GM12892 (cell line): ENCODE measurements at regions not wholly inside any gene's neighbourhood (a gene's known extent, or its start where the extent isn't known, plus 50 kb on each side); places are given as distances from the start of the nearest gene placed in this dataset.

Source experiments
- DNase-seq: peaks from one replicate; pipeline ENCODE4 v3.0.0; 2011; ENCODE audit not compliant: insufficient read length
- FAIRE-seq: peaks from 2 replicates; lab custom pipeline; 2011; peaks lifted over from hg19 to GRCh38; lab: Jason Lieb, UNC
- POLR2A ChIP-seq: IDR thresholded peaks from 2 replicates; pipeline ENCODE4 v1.6.1; 2011; ENCODE audit warnings: low read depth, low read length, control low read depth
- POLR2AphosphoS5 ChIP-seq: IDR thresholded peaks from 2 replicates; pipeline ENCODE4 v1.6.1; 2011; ENCODE audit warnings: low read depth, low read length, control low read depth
- TAF1 ChIP-seq: IDR thresholded peaks from 2 replicates; pipeline ENCODE4 v1.6.1; 2011; ENCODE audit warnings: low read depth, mild to moderate bottlenecking, control low read depth, low read length, borderline replicate concordance

DNA sequence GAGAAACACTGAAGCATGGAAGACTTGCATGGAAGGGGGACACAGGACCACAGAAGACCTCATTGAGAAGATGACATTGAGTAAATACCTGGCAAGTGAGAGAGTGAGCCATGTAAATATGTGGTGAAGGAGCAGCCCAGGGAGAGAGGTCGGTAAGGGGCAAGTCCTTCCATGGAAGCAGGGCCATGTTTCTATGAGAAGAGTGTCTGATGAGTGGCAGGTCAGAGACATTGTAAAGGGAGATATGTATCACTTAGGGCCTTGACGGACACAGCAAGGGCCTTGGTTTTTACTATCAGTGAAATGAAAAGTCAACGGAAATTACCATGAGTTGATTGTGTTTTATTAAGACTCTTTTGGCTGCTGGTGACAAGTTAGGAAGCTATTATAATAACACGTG, 336.4 kb downstream of the PLK2 start:
- DNase-seq (no peak), FAIRE-seq (no peak)
- TF ChIP-seq POLR2A, result no peak
- TF ChIP-seq TAF1, result no peak
- no peak for TF ChIP-seq POLR2AphosphoS5

DNA sequence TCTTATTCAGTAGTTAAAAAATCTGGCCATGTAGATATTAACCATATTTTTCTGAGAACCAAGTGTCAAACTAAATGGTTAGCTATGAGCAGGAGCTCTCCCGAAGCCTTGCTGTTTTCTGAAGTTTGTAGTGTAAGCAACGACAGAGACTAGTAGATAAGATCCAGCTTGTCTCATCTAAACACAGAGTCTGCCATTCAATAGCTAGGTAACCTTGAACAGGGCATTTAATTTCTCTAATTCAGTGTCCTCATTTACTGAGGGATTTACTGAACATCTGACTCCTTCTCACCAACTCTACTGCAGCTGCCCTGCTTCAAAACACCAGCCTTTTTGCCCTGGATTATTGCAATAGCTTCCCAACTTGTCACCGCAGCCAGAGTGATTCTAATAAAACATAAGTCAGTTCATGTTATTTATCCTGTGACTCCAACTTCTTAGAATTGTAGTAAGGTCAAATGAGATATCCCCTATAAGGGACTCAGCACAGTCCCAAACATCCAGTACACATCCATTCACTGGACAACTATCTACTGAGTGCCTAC, 337.0 kb downstream of the PLK2 start:
- TF ChIP-seq POLR2A (no peak), POLR2AphosphoS5 (no peak), TAF1 (no peak)
- no peak for DNase-seq
- no peak for FAIRE-seq

- DNase-seq (no peak), FAIRE-seq (no peak)
- no peak for TF ChIP-seq TAF1
- TF ChIP-seq POLR2AphosphoS5, result no peak
- TF ChIP-seq POLR2A, result no peak
Measured at GRCh38 chr5:58122157-58122556, 337.7 kb downstream of the PLK2 start.

GRCh38 chr5:58121391-58121790, 338.5 kb downstream of the PLK2 start:
- FAIRE-seq (no peak), DNase-seq (no peak)
- TF ChIP-seq POLR2A (no peak), TAF1 (no peak), POLR2AphosphoS5 (no peak)

DNA sequence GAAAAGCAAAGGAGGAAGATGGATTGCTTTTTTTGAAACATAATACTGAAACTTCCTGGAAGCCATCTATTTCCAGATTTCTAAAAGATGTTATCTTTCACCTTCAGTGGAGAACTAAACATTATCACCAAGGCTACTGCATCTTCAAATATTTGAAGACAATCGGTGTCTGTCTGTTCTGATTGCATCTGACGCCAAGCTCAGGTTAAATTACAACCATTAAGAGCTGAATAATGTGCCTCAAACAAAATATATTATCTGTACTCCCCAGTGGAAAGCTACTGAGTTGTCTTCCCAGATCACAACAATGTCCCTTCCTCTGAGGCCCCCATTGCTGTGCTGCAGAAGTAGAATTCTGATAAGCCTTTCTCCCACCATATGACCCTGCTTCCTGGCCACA, 342.3 kb downstream of the PLK2 start:
- TF ChIP-seq TAF1, result no peak
- no peak for TF ChIP-seq POLR2A
- no peak for TF ChIP-seq POLR2AphosphoS5
- DNase-seq (no peak), FAIRE-seq (no peak)

DNA sequence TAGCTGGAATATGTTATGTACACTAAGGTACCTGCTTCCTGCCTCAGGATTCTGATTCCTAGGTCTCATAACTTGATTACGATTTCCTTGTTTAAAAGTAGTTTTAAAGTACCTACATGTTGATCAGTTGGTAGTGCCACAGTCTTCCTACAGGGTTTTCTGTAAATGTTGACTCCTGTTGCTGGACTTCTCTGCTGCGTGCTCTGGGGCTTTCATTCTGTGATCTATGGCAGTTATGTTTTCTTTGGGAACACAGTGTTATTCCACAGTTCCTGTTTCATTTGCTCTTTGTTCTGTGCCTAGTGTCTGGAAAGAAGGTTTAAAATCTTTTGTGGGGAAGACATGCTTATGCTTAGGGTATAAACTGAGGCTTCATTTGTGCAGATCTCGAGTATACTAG, 343.5 kb downstream of the PLK2 start:
- TF ChIP-seq TAF1 (no peak), POLR2AphosphoS5 (no peak), POLR2A (no peak)
- FAIRE-seq, result no peak

GRCh38 chr5:58115811-58116210, 344.1 kb downstream of the PLK2 start:
- DNase-seq (no peak), FAIRE-seq (no peak)
- TF ChIP-seq TAF1 (no peak), POLR2AphosphoS5 (no peak), POLR2A (no peak)

More for the DNA sequence above, 343.5 kb downstream of the PLK2 start:
- DNase-seq, result no peak

GRCh38 chr5:58114324-58114723, 345.6 kb downstream of the PLK2 start:
- TF ChIP-seq POLR2A, result no peak
- no peak for TF ChIP-seq POLR2AphosphoS5
- TF ChIP-seq TAF1, result no peak
- FAIRE-seq (no peak), DNase-seq (no peak)

GRCh38 chr5:58113172-58113571, 346.7 kb downstream of the PLK2 start:
- DNase-seq (no peak), FAIRE-seq (no peak)
- TF ChIP-seq POLR2AphosphoS5 (no peak), TAF1 (no peak), POLR2A (no peak)

DNA sequence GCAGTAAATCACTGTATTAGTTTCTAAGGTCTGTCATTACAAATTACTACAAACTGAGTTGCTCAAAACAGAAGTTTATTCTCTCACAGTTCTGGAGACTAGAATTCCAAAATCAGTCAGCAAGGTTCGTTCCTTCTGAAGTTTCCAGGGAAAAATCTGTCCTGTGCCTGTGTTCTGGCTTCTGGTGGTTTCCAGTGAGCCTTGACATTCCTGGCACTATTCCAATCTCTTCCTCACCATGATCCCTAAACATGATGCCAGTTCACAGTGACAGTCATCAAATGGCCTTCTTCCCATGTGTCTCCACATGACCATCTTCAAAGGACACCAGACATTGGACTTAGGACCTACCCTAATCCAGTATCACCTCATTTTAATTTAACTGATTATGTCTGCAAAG, 351.4 kb downstream of the PLK2 start:
- DNase-seq (no peak), FAIRE-seq (no peak)
- no peak for TF ChIP-seq POLR2A
- no peak for TF ChIP-seq POLR2AphosphoS5
- no peak for TF ChIP-seq TAF1

GRCh38 chr5:58107704-58108103, 352.2 kb downstream of the PLK2 start:
- no peak for FAIRE-seq
- no peak for TF ChIP-seq TAF1
- no peak for TF ChIP-seq POLR2A
- no peak for TF ChIP-seq POLR2AphosphoS5
- DNase-seq, result no peak

- DNase-seq, result no peak
- FAIRE-seq, result no peak
- no peak for TF ChIP-seq TAF1
- TF ChIP-seq POLR2A, result no peak
- TF ChIP-seq POLR2AphosphoS5, result no peak
Measured at GRCh38 chr5:58106754-58107410, 353.0 kb downstream of the PLK2 start.

DNA sequence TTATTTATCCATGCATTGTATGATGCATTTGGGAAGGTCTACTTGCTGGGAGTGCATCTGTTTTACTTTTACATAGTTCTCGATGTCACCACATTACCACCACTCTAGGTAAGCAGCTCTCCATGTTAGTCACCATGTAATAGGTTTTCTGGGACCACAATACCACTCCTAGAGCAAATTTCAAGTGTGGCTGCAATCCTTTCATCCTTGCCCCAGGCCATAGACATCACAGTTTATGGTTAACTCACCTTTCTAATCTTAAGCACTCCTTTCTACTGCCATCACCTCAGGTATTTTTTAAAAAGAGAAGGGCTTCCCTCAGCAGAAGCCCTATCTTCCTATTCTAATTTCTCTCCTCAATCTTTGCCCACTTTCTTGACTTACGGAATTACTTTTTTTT, 354.1 kb downstream of the PLK2 start:
- no peak for FAIRE-seq

More for the DNA sequence above, 354.1 kb downstream of the PLK2 start:
- DNase-seq, result no peak
- TF ChIP-seq POLR2A, result no peak
